Small intestine (tissue), 7 donors: ENCODE measurements at regions not wholly inside any gene's neighbourhood (a gene's known extent, or its start where the extent isn't known, plus 50 kb on each side); places are given as distances from the start of the nearest gene placed in this dataset.

Experiments
- DNase-seq, 2 donors: peaks; one replicate each; pipeline versions ENCODE4 v3.0.0 to v3.0.0-alpha.2; 2013
- FAIRE-seq: peaks from 2 replicates; lab custom pipeline; 2012; peaks lifted over from hg19 to GRCh38; lab: Jason Lieb, UNC
- H3K27ac ChIP-seq, 3 donors: one replicate each; pipeline ENCODE4 v1.5.1; 2013; ENCODE audit warnings: low read length in 2 of 3, mild to moderate bottlenecking in 2 of 3, control low read depth in 1 of 3, inconsistent platforms in 1 of 3, low read depth in 1 of 3, moderate library complexity in 1 of 3
- H3K27me3 ChIP-seq, 3 donors: one replicate each; pipeline ENCODE4 v1.6.1; 2013; ENCODE audit warnings: low read length in 3 of 3, inconsistent platforms in 1 of 3; ENCODE audit not compliant: control insufficient read depth in 3 of 3, insufficient read depth in 3 of 3
- H3K36me3 ChIP-seq, 3 donors: one replicate each; pipeline ENCODE4 v1.6.1; 2013; ENCODE audit warnings: low read length in 3 of 3, inconsistent platforms in 1 of 3, low read depth in 1 of 3, mild to moderate bottlenecking in 1 of 3, moderate library complexity in 1 of 3; ENCODE audit not compliant: control insufficient read depth in 3 of 3, insufficient read depth in 2 of 3
- H3K4me1 ChIP-seq, 3 donors: one replicate each; pipeline ENCODE4 v1.6.1; 2013; ENCODE audit warnings: low read length in 2 of 3, inconsistent platforms in 1 of 3, low read depth in 1 of 3, mild to moderate bottlenecking in 1 of 3, moderate library complexity in 1 of 3; ENCODE audit not compliant: control insufficient read depth in 3 of 3, insufficient read depth in 2 of 3
- H3K4me3 ChIP-seq, 3 donors: one replicate each; pipeline ENCODE4 v1.5.1; 2013; ENCODE audit warnings: low read length in 3 of 3, control low read depth in 1 of 3, inconsistent platforms in 1 of 3, low read depth in 1 of 3, mild to moderate bottlenecking in 1 of 3, moderate library complexity in 1 of 3
- H3K9me3 ChIP-seq, 2 donors: one replicate each; pipeline ENCODE4 v1.6.1; 2013; ENCODE audit warnings: low read depth in 1 of 2, low read length in 1 of 2; ENCODE audit not compliant: control insufficient read depth in 2 of 2, insufficient read depth in 1 of 2
- WGBS, 3 donors: extraction: QIAGEN DNeasy Blood & Tissue Kit; methylation state at CpG; one replicate each; pipeline ENCODE4 v1.1.7; 2013; 5-methylcytosine and 5-hydroxymethylcytosine counted together
- donor health status: healthy with polysubstance abuse.
- donor health status: control.
- donor health status: control.
- donor health status: Bipolar disorder and iron deficiency.
- donor health status: healthy.

DNA sequence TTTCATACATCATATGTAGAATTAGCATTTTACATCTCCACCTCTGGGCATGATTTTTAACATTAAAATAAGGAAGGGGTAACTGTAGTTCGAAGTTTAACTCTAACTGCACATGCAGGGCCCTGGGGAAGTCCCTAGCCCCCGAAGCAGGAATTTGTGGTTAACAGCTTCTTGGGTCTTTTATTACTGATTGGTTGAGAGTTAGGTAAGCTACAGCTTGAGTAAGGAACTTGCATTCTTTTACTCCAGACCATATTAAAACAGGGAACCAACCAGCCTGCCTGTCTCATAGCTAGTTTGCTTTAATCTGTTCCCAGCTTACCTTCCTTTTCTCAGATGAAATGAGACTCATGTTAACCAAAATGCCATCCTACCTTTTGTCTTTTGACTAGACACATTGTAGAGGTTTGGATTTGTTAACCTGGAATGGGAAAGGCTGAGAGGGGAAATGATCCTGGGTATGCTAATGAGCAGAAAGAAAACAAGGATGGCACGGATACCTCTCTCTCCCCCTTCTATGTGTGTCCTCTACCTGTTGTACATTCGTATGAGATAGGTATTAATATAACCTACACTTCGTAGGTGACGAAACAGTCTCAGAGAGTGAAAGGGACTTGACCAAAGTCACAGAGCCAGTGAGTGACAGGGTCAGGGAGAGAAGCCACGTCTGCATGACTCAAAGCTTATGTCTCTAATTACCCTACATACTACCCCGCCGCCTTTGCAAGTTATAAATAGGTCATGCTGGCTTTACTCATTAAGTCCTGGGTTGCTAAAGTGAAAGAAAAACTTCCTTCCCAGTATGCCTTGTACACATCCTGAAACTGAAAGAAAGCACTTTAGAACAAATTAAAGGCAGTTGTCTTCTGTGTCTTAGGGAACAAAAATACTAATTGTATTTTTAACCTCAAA lies 119.5 kb upstream of the AFF2 start:
- FAIRE-seq (no peak), DNase-seq (peak; percentile 51 to 83)
- H3K4me3 ChIP-seq, result peak overlapping the region in 1 of 3 donors; percentile 26
- no peaks in the 10 kb centered on the region for H3K9me3 ChIP-seq
- no peaks in the 10 kb centered on the region for H3K36me3 ChIP-seq
- peak overlapping the region; percentile 60 to 87 (median 75) for H3K27ac ChIP-seq
- WGBS, 3 donors, result 20 to 29% (median 23%) methylated on average over 9 of the region's 9 CpGs
- H3K4me1 ChIP-seq, result peaks cover 0 to 4% (median 0%) of the 10 kb centered on the region in 3 donors
- H3K27me3 ChIP-seq, result no peaks in the 10 kb centered on the region

GRCh38 chrX:148381603-148382002 lies 118.8 kb upstream of the AFF2 start:
- Histone ChIP-seq H3K27ac (peak overlapping the region; percentile 60 to 85 (median 75)), H3K9me3 (no peaks in the 10 kb centered on the region), H3K36me3 (no peaks in the 10 kb centered on the region), H3K4me1 (peaks cover 0 to 4% (median 0%) of the 10 kb centered on the region in 3 donors), H3K27me3 (no peaks in the 10 kb centered on the region), H3K4me3 (peak overlapping the region in 1 of 3 donors; percentile 26)
- FAIRE-seq (no peak), DNase-seq (no peak)
- WGBS, 3 donors, result 12 to 27% (median 25%) methylated on average over 2 of the region's 2 CpGs

GRCh38 chrX:148382983-148383382 lies 117.4 kb upstream of the AFF2 start:
- 61 to 73% (median 72%) methylated on average over 2 of the region's 2 CpGs for WGBS, 3 donors
- DNase-seq (no peak), FAIRE-seq (no peak)
- Histone ChIP-seq H3K27ac (no peak overlapping the region), H3K4me3 (no peak overlapping the region), H3K9me3 (no peaks in the 10 kb centered on the region), H3K36me3 (no peaks in the 10 kb centered on the region), H3K4me1 (peaks cover 0 to 4% (median 0%) of the 10 kb centered on the region in 3 donors), H3K27me3 (no peaks in the 10 kb centered on the region)

- FAIRE-seq (no peak), DNase-seq (no peak)
- Histone ChIP-seq H3K4me1 (peaks cover 0 to 2% (median 0%) of the 10 kb centered on the region in 3 donors), H3K27ac (no peak overlapping the region), H3K27me3 (no peaks in the 10 kb centered on the region), H3K4me3 (no peak overlapping the region), H3K36me3 (no peaks in the 10 kb centered on the region), H3K9me3 (no peaks in the 10 kb centered on the region)
- WGBS, 3 donors, result 63 to 94% (median 93%) methylated on average over 2 of the region's 2 CpGs
Measured at GRCh38 chrX:148385471-148385870, 114.9 kb upstream of the AFF2 start.

DNA sequence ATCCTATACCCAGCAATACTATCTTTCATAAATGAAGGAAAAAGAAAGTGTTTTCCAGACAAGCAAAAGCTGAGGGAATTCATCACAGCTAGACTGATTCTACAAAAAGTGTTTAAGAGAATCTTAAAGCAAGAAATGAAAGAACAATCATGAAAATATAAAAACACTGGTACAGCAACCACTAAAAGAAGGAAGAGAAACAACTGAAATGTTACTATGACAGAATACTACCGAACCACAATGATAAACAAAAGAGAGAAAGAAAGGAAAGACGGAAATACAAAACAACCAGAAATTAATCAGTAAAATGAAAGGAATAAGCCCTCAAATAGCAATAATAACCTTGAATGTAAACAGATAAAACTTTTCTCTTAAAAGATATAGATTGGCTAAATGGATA lies 110.8 kb upstream of the AFF2 start:
- no peaks in the 10 kb centered on the region for H3K4me1 ChIP-seq
- no peaks in the 10 kb centered on the region for H3K36me3 ChIP-seq
- FAIRE-seq, result no peak
- 69 to 81% (median 76%) methylated on average over 2 of the region's 2 CpGs for WGBS, 3 donors
- H3K9me3 ChIP-seq, result no peaks in the 10 kb centered on the region
- no peak for DNase-seq
- no peak overlapping the region for H3K4me3 ChIP-seq
- no peaks in the 10 kb centered on the region for H3K27me3 ChIP-seq
- H3K27ac ChIP-seq, result no peak overlapping the region

- WGBS, 3 donors, result 32 to 55% (median 48%) methylated on average over 3 of the region's 3 CpGs
- no peak for FAIRE-seq
Measured at GRCh38 chrX:148412006-148412405, 88.4 kb upstream of the AFF2 start.

DNA sequence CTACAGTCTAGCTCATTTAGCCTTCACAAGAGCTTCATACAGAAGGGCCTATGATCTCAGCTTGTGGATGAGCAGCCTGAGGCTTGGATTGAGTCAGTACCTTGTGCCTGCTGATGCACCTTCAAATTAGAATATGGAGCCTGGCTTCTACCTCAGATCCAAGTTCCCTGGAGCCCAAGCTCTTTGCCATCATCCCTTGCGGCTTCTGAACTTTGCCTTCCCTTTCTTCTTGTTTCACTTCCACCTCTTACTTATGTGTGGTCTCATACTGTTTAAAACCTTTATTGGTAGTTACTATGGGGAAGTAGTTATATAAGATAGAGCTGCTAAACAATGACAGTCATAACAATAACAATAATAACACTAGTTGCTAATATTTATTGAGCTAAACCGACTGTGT lies 84.3 kb upstream of the AFF2 start:
- Histone ChIP-seq H3K27ac (no peak overlapping the region), H3K9me3 (no peaks in the 10 kb centered on the region), H3K36me3 (no peaks in the 10 kb centered on the region), H3K4me1 (no peaks in the 10 kb centered on the region), H3K4me3 (no peak overlapping the region), H3K27me3 (no peaks in the 10 kb centered on the region)
- no peak for FAIRE-seq
- 75 to 86% (median 80%) methylated on average over 2 of the region's 2 CpGs for WGBS, 3 donors
- no peak for DNase-seq

More at GRCh38 chrX:148412006-148412405, 88.4 kb upstream of the AFF2 start:
- Histone ChIP-seq H3K27me3 (no peaks in the 10 kb centered on the region), H3K9me3 (no peaks in the 10 kb centered on the region), H3K27ac (no peak overlapping the region), H3K36me3 (no peaks in the 10 kb centered on the region), H3K4me1 (no peaks in the 10 kb centered on the region), H3K4me3 (no peak overlapping the region)
- peak in 1 of 2 donors; percentile 11 for DNase-seq

- H3K9me3 ChIP-seq, result no peaks in the 10 kb centered on the region
Measured at GRCh38 chrX:148416931-148417330, 83.5 kb upstream of the AFF2 start.

More at GRCh38 chrX:148416931-148417330, 83.5 kb upstream of the AFF2 start:
- Histone ChIP-seq H3K36me3 (no peaks in the 10 kb centered on the region), H3K27me3 (no peaks in the 10 kb centered on the region), H3K27ac (no peak overlapping the region), H3K4me1 (no peaks in the 10 kb centered on the region), H3K4me3 (no peak overlapping the region)
- DNase-seq, result no peak
- FAIRE-seq, result no peak
- 79 to 96% (median 95%) methylated on average over 4 of the region's 4 CpGs for WGBS, 3 donors
